Breast epithelium (tissue), 3 donors: ENCODE measurements at regions not wholly inside any gene's neighbourhood (a gene's known extent, or its start where the extent isn't known, plus 50 kb on each side); places are given as distances from the start of the nearest gene placed in this dataset.

Experiments used
- CTCF ChIP-seq, 3 donors: fragments of 450-650 bp; IDR thresholded peaks; one replicate each; pipeline ENCODE4 v1.5.1; 2016 to 2017; ENCODE audit warnings: antibody characterized with exemption in 3 of 3, mild to moderate bottlenecking in 3 of 3, moderate library complexity in 3 of 3
- POLR2AphosphoS5 ChIP-seq, 3 donors: sonication (generic); formaldehyde crosslinking; IDR thresholded peaks; one replicate each; pipeline ENCODE4 v1.6.1; 2017; ENCODE audit warnings: antibody characterized with exemption in 3 of 3

GRCh38 chr1:94667818-94668217, 126.3 kb upstream of the F3 start:
- TF ChIP-seq CTCF (IDR thresholded peaks at IDR 0.05) = no peak
- TF ChIP-seq POLR2AphosphoS5 (IDR thresholded peaks at IDR 0.05) = no peak
